ENCODE measurements at regions not wholly inside any gene's neighbourhood (a gene's known extent, or its start where the extent isn't known, plus 50 kb on each side); places are given as distances from the start of the nearest gene placed in this dataset.

DNA sequence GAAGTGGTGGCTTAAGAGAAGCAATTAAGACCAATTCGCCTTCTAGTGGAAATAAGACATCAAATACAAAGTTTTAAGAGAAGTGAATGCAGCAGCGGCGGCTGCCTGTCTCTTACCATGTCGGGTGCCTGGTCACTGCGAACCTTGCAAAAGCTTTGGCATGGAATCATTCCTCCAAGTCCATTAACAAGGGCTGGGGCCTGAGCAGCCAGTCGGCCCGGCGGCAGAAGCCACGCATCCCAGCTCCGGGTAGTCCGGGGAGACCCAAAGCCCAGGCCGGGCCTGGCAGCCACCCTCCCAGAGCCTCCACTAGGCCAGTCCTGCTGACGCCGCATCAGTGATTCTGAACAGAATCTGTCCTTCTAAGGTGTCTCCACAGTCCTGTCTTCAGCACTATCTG is 321.0 kb downstream of the TMEM121 start:
- ATAC-seq = no peak
- Histone ChIP-seq H3K4me3 (no peak overlapping the region), H3K27ac (ENCODE audit: low read depth) (no peak overlapping the region), H3K36me3 (ENCODE audit: insufficient read depth) (no peaks in the 10 kb centered on the region), H3F3A (replicated peaks; ENCODE audit: low read depth) (no peaks in the 10 kb centered on the region), H3K9me2 (ENCODE audit: insufficient read depth) (no peaks in the 10 kb centered on the region), H3K27me3 (ENCODE audit: insufficient read depth) (no peaks in the 10 kb centered on the region), H3K79me2 (replicated peaks; ENCODE audit: insufficient read depth) (no peaks in the 10 kb centered on the region), H3K4me1 (ENCODE audit: insufficient read depth) (no peaks in the 10 kb centered on the region), H2AFZ (no peak overlapping the region), H4K20me1 (replicated peaks; ENCODE audit: insufficient read depth) (no peaks in the 10 kb centered on the region), H3K4me2 (no peak overlapping the region)
- no peak for DNase-seq (ENCODE audit: low spot score)
- Mint-ChIP-seq H3K27me3 (ENCODE audit: insufficient read depth, low read depth, poor library complexity) (peaks cover 9% of the 10 kb centered on the region), H3K36me3 (ENCODE audit: low read depth) (peaks cover 30% of the 10 kb centered on the region; the same call in 2 of the 3 replicates), H3K9me3 (peaks cover 89% of the 10 kb centered on the region), H3K4me3 (no peak overlapping the region), H3K4me1 (no peaks in the 10 kb centered on the region), H3K27ac (no peak overlapping the region)
- TF ChIP-seq, protein P1, sequence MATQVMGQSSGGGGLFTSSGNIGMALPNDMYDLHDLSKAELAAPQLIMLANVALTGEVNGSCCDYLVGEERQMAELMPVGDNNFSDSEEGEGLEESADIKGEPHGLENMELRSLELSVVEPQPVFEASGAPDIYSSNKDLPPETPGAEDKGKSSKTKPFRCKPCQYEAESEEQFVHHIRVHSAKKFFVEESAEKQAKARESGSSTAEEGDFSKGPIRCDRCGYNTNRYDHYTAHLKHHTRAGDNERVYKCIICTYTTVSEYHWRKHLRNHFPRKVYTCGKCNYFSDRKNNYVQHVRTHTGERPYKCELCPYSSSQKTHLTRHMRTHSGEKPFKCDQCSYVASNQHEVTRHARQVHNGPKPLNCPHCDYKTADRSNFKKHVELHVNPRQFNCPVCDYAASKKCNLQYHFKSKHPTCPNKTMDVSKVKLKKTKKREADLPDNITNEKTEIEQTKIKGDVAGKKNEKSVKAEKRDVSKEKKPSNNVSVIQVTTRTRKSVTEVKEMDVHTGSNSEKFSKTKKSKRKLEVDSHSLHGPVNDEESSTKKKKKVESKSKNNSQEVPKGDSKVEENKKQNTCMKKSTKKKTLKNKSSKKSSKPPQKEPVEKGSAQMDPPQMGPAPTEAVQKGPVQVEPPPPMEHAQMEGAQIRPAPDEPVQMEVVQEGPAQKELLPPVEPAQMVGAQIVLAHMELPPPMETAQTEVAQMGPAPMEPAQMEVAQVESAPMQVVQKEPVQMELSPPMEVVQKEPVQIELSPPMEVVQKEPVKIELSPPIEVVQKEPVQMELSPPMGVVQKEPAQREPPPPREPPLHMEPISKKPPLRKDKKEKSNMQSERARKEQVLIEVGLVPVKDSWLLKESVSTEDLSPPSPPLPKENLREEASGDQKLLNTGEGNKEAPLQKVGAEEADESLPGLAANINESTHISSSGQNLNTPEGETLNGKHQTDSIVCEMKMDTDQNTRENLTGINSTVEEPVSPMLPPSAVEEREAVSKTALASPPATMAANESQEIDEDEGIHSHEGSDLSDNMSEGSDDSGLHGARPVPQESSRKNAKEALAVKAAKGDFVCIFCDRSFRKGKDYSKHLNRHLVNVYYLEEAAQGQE (IDR thresholded peaks at IDR 0.05; ENCODE audit: unreplicated experiment) = no peak

DNA sequence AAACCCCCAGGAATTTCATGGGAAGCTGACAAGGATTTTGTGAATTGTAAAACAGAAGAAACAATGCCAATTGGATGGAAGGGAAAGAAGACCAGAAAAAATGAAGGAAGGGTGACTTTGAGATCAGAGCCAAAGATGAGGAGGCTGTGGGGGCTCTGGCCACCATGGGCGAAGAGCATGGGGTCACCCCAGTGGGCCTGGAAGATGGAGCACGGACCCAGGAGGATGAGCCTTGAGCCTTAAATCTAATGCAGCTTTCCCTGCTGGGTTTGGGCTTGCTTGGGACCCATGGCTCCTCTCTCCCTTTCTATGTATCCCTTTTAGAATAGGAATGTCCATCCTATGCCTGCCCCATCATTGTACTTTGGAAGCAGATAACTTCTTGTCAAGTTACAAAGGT is 322.2 kb downstream of the TMEM121 start:
- no peaks in the 10 kb centered on the region for H3F3A ChIP-seq (replicated peaks; ENCODE audit: low read depth)
- Mint-ChIP-seq H3K36me3 (ENCODE audit: low read depth) (peaks cover 28% of the 10 kb centered on the region), H3K27me3 (ENCODE audit: insufficient read depth, low read depth, poor library complexity) (peaks cover 11% of the 10 kb centered on the region), H3K9me3 (peaks cover 89% of the 10 kb centered on the region), H3K4me3 (no peak overlapping the region), H3K27ac (no peak overlapping the region), H3K4me1 (no peaks in the 10 kb centered on the region)
- no peaks in the 10 kb centered on the region for H3K27me3 ChIP-seq (ENCODE audit: insufficient read depth)
- no peaks in the 10 kb centered on the region for H3K4me1 ChIP-seq (ENCODE audit: insufficient read depth)
- no peak overlapping the region for H3K27ac ChIP-seq (ENCODE audit: low read depth)
- DNase-seq (ENCODE audit: low spot score) = no peak
- no peaks in the 10 kb centered on the region for H3K79me2 ChIP-seq (replicated peaks; ENCODE audit: insufficient read depth)
- H3K4me2 ChIP-seq = no peak overlapping the region
- no peaks in the 10 kb centered on the region for H4K20me1 ChIP-seq (replicated peaks; ENCODE audit: insufficient read depth)
- no peak overlapping the region for H3K4me3 ChIP-seq
- H3K36me3 ChIP-seq (ENCODE audit: insufficient read depth) = no peaks in the 10 kb centered on the region
- no peak overlapping the region for H2AFZ ChIP-seq
- H3K9me2 ChIP-seq (ENCODE audit: insufficient read depth) = no peaks in the 10 kb centered on the region
- no peak for ATAC-seq
- no peak for TF ChIP-seq EZH2 (IDR thresholded peaks at IDR 0.05; ENCODE audit: low read depth, unreplicated experiment)
- TF ChIP-seq, protein P2, sequence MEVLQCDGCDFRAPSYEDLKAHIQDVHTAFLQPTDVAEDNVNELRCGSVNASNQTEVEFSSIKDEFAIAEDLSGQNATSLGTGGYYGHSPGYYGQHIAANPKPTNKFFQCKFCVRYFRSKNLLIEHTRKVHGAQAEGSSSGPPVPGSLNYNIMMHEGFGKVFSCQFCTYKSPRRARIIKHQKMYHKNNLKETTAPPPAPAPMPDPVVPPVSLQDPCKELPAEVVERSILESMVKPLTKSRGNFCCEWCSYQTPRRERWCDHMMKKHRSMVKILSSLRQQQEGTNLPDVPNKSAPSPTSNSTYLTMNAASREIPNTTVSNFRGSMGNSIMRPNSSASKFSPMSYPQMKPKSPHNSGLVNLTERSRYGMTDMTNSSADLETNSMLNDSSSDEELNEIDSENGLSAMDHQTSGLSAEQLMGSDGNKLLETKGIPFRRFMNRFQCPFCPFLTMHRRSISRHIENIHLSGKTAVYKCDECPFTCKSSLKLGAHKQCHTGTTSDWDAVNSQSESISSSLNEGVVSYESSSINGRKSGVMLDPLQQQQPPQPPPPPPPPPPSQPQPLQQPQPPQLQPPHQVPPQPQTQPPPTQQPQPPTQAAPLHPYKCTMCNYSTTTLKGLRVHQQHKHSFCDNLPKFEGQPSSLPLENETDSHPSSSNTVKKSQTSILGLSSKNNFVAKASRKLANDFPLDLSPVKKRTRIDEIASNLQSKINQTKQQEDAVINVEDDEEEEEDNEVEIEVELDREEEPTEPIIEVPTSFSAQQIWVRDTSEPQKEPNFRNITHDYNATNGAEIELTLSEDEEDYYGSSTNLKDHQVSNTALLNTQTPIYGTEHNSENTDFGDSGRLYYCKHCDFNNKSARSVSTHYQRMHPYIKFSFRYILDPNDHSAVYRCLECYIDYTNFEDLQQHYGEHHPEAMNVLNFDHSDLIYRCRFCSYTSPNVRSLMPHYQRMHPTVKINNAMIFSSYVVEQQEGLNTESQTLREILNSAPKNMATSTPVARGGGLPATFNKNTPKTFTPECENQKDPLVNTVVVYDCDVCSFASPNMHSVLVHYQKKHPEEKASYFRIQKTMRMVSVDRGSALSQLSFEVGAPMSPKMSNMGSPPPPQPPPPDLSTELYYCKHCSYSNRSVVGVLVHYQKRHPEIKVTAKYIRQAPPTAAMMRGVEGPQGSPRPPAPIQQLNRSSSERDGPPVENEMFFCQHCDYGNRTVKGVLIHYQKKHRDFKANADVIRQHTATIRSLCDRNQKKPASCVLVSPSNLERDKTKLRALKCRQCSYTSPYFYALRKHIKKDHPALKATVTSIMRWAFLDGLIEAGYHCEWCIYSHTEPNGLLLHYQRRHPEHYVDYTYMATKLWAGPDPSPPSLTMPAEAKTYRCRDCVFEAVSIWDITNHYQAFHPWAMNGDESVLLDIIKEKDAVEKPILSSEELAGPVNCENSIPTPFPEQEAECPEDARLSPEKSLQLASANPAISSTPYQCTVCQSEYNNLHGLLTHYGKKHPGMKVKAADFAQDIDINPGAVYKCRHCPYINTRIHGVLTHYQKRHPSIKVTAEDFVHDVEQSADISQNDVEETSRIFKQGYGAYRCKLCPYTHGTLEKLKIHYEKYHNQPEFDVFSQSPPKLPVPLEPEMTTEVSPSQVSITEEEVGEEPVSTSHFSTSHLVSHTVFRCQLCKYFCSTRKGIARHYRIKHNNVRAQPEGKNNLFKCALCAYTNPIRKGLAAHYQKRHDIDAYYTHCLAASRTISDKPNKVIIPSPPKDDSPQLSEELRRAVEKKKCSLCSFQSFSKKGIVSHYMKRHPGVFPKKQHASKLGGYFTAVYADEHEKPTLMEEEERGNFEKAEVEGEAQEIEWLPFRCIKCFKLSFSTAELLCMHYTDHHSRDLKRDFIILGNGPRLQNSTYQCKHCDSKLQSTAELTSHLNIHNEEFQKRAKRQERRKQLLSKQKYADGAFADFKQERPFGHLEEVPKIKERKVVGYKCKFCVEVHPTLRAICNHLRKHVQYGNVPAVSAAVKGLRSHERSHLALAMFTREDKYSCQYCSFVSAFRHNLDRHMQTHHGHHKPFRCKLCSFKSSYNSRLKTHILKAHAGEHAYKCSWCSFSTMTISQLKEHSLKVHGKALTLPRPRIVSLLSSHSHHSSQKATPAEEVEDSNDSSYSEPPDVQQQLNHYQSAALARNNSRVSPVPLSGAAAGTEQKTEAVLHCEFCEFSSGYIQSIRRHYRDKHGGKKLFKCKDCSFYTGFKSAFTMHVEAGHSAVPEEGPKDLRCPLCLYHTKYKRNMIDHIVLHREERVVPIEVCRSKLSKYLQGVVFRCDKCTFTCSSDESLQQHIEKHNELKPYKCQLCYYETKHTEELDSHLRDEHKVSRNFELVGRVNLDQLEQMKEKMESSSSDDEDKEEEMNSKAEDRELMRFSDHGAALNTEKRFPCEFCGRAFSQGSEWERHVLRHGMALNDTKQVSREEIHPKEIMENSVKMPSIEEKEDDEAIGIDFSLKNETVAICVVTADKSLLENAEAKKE (CRISPR knock-in tag; IDR thresholded peaks at IDR 0.05) = no peak
- no peak for TF ChIP-seq EZH2phosphoT487 (IDR thresholded peaks at IDR 0.05; ENCODE audit: unreplicated experiment)
- TF ChIP-seq ZNF114 (CRISPR knock-in tag; IDR thresholded peaks at IDR 0.05) = no peak
- TF ChIP-seq, protein P3, sequence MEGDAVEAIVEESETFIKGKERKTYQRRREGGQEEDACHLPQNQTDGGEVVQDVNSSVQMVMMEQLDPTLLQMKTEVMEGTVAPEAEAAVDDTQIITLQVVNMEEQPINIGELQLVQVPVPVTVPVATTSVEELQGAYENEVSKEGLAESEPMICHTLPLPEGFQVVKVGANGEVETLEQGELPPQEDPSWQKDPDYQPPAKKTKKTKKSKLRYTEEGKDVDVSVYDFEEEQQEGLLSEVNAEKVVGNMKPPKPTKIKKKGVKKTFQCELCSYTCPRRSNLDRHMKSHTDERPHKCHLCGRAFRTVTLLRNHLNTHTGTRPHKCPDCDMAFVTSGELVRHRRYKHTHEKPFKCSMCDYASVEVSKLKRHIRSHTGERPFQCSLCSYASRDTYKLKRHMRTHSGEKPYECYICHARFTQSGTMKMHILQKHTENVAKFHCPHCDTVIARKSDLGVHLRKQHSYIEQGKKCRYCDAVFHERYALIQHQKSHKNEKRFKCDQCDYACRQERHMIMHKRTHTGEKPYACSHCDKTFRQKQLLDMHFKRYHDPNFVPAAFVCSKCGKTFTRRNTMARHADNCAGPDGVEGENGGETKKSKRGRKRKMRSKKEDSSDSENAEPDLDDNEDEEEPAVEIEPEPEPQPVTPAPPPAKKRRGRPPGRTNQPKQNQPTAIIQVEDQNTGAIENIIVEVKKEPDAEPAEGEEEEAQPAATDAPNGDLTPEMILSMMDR (conservative IDR thresholded peaks at IDR 0.05; ENCODE audit: low read depth in 2 of 2) = no peak
- TF ChIP-seq JUNB (IDR thresholded peaks at IDR 0.05; ENCODE audit: unreplicated experiment) = no peak
- no peak for TF ChIP-seq STAT1 (IDR thresholded peaks at IDR 0.05; ENCODE audit: unreplicated experiment)
- TF ChIP-seq NANOG (IDR thresholded peaks at IDR 0.05; ENCODE audit: borderline replicate concordance) = no peak
- no peak for TF ChIP-seq POLR2AphosphoS5 (IDR thresholded peaks at IDR 0.05; ENCODE audit: low read depth)
- TF ChIP-seq ZNF331 (CRISPR knock-in tag; IDR thresholded peaks at IDR 0.05; ENCODE audit: low read depth) = no peak
